22Rv1 (cell line): ENCODE measurements at regions not wholly inside any gene's neighbourhood (a gene's known extent, or its start where the extent isn't known, plus 50 kb on each side); places are given as distances from the start of the nearest gene placed in this dataset.

Experiments used
- ZFX ChIP-seq: fragments of 450-650 bp; IDR thresholded peaks from 2 replicates; pipeline ENCODE4 v1.6.1; 2017; ENCODE audit warnings: antibody characterized with exemption, borderline replicate concordance
- TF ChIP-seq, protein P1 (sequence below): fragments of 450-650 bp; IDR thresholded peaks from 2 replicates; pipeline ENCODE4 v1.5.1; 2017; ENCODE audit warnings: mild to moderate bottlenecking

DNA sequence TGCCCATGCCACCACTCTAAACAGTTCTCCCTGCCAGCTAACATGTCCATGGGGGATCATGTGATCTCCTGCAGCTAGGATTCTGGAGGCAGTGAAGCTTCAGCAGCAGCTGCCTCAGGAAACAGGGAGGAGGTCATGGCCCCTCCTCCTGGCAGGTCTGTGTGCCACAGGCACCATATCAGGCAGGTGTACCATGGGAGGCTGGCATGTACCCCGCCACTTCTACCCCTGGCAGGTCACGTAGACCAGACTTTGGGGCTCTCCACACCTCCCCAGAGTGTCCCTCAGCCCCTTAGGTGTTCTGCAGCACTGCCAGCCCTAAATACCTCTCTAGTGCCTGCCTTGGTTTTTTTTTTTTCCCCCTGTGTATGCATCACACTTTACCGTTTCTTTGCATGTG lies 110.5 kb upstream of the FAM47C start:
- TF ChIP-seq, protein P1, sequence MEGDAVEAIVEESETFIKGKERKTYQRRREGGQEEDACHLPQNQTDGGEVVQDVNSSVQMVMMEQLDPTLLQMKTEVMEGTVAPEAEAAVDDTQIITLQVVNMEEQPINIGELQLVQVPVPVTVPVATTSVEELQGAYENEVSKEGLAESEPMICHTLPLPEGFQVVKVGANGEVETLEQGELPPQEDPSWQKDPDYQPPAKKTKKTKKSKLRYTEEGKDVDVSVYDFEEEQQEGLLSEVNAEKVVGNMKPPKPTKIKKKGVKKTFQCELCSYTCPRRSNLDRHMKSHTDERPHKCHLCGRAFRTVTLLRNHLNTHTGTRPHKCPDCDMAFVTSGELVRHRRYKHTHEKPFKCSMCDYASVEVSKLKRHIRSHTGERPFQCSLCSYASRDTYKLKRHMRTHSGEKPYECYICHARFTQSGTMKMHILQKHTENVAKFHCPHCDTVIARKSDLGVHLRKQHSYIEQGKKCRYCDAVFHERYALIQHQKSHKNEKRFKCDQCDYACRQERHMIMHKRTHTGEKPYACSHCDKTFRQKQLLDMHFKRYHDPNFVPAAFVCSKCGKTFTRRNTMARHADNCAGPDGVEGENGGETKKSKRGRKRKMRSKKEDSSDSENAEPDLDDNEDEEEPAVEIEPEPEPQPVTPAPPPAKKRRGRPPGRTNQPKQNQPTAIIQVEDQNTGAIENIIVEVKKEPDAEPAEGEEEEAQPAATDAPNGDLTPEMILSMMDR: no peak
- TF ChIP-seq ZFX: no peak
